NCI-H446 (cell line): ENCODE measurements at regions not wholly inside any gene's neighbourhood (a gene's known extent, or its start where the extent isn't known, plus 50 kb on each side); places are given as distances from the start of the nearest gene placed in this dataset.

Source experiments
- DNase-seq, 2 experiments: peaks; one replicate each; lab custom pipeline; 2025; lab: John Stamatoyannopoulos, UW

GRCh38 chr11:22491555-22492225, 133.9 kb downstream of the FANCF start:
- DNase-seq: peak; percentile 98 to 99

DNA sequence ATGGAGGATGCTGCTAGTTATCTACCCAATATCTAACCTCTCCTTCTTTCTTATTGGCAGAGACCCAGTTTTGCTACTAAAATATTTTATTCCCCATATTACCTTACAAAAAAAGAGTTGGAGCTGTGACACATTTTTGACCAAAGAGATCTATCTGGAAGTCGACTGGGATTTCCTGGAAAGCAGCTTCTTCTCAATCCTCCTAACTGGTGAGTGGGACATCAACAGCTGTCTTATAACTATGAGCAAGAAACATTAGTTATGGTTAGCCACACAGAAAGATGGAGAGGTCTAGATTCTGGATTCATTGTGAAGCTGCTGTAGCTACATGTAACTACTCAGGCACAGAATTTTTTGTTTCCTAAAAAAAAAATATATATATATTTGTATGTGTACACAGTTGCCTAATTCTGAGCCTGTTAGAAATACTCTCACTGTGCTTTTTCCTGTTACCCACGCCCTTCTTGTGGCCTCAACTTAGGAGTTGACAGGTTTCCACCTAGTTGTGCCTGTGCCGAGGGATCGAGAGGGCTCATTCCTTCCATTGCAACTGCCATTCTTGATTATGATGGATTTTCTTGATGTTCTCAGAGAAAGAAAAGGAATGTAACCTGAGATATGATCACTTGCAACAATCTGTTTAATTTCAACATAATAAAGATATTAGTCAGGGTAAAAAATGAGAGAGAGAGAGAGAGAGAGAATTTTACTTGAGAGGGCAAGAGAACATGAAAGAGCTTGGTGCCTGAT, 142.0 kb downstream of the SLC17A6 start:
- DNase-seq: peak in 1 of 2 experiments; percentile 25

- peak in 1 of 2 experiments; percentile 67 for DNase-seq
Measured at GRCh38 chr11:22479208-22479607, 141.0 kb downstream of the SLC17A6 start.

DNA sequence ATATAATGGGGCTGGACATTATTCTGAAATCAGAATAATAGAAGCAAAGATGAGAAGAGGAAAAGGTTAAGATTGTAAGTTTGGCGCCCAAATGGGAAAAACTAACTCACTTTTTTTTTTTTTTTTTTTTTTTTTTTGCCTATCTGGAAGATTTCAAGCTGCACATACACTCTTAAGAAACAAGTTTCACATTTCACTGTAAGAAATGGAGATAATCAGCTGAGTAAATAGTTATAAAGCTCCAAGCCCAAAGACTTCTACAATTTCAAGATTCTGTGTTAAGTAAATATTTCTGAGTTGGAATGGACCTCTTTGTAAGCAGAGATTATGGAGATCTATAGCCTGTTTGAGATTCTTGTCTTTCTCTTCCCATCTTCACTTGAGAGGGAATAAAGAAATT, 140.0 kb downstream of the SLC17A6 start:
- DNase-seq: no peak

GRCh38 chr11:22477312-22477711, 139.1 kb downstream of the SLC17A6 start:
- DNase-seq: no peak

DNA sequence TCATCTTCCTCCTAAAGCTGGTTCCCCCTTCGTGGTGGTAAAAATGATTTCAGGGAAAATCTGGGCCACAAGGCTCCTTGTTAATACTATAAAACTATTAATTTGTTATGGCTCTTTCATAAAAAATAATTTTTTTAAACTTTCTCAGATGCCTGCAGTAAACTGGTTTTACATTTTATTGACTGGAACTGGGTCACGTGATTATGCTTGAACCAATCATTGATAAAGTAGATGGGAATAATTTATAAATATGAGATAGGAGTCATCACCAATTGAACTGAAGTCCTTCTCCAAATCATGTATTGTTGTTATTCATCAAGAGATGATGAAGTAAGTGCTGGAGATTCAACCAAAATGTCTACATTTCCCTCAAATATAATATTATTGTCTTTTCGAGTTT, 138.4 kb downstream of the SLC17A6 start:
- DNase-seq: no peak

- DNase-seq: no peak
Measured at GRCh38 chr11:22474616-22475015, 136.4 kb downstream of the SLC17A6 start.

DNA sequence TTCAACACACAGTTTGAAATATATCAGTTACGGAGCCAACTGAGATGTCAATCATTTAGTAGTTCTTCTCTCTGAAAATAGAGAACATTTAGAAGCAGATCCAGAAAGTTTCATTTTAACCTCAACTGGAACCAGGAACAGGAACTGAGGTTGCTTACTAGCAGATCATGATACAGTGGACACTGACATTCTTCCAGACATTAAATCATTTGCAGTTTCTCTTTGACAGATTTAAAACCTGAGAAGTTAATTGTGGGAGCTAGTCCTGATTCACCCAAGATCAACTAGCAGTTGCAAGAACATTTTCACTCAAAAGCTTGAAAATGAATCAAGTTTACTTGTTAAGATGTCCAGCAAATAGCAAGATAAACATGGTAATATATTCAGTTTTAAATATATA, 135.4 kb downstream of the SLC17A6 start:
- DNase-seq: no peak

DNA sequence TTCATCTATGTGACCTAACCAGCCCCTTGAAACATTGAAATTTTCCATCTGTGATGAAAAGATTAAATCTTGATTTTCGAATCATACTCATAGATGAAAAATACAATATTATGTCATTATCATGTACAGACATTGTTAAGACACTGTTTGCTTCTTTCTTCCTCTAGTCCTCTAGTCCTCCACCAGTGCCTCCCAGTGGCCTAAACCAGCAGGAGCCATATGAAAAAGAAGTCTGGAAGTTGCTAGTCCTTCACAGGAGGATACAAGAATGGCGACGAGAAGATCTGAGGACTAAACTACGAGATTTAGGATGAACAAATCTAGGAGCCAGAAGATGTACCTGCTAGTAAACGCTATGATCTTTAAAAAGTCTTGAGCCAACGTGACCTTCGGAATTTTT, 134.1 kb downstream of the SLC17A6 start:
- DNase-seq: peak; percentile 9 to 20

GRCh38 chr11:22471385-22471784, 133.2 kb downstream of the SLC17A6 start:
- DNase-seq: no peak

DNA sequence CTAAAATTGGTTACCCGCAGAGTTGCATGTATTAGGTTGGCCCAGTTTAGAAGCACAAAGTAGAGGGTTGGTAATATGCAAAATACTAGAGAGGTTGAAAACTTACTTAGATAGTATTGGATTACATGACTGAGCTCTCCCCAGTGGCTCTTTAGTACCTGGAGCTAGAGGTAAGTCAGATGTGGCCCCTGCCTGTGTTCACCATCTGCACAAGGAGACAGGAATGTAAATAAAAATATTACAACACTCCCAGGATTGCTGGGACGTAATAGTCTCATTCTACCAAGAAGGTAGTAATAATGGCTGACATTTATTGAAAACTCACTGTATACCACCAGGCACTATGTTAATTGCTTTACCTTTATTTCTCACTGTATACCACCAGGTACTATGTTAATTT, 129.6 kb downstream of the SLC17A6 start:
- DNase-seq: no peak

GRCh38 chr11:22467248-22467647, 129.1 kb downstream of the SLC17A6 start:
- DNase-seq: no peak

- DNase-seq: no peak
Measured at GRCh38 chr11:22466809-22467208, 128.6 kb downstream of the SLC17A6 start.

- DNase-seq: no peak
Measured at GRCh38 chr11:22466351-22466750, 128.2 kb downstream of the SLC17A6 start.

- DNase-seq: no peak
Measured at GRCh38 chr11:22465620-22466019, 127.4 kb downstream of the SLC17A6 start.

GRCh38 chr11:22461626-22462025, 123.4 kb downstream of the SLC17A6 start:
- DNase-seq: no peak

- no peak for DNase-seq
Measured at GRCh38 chr11:22460181-22460580, 122.0 kb downstream of the SLC17A6 start.

GRCh38 chr11:22459048-22459447, 120.9 kb downstream of the SLC17A6 start:
- DNase-seq: no peak

GRCh38 chr11:22458161-22458560, 120.0 kb downstream of the SLC17A6 start:
- DNase-seq: no peak

GRCh38 chr11:22456993-22457762, 119.0 kb downstream of the SLC17A6 start:
- DNase-seq: no peak

GRCh38 chr11:22454461-22455090, 116.4 kb downstream of the SLC17A6 start:
- DNase-seq: no peak

DNA sequence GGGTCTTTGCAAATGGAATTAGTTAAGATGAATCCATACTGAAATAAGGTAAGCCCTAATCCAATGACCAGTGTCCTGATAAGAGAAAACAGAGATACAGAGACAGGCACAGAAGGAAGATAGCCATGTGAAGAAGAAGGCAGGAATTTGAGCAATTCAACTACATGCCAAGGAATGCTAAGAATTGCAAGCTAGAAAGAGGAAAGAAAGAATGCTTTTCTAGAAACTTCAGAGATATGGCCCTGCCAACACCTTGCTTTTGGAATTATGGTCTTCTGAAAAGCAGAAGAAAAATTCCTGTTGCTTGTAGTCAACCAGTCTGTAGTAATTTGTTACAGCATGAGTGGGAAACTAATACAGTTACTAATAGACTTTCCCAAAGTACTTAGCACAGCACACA, 111.3 kb downstream of the SLC17A6 start:
- no peak for DNase-seq
